OCI-LY7 (cell line): ENCODE measurements at regions not wholly inside any gene's neighbourhood (a gene's known extent, or its start where the extent isn't known, plus 50 kb on each side); places are given as distances from the start of the nearest gene placed in this dataset.

Experiments used
- BruUV-seq: library from RNA; stranded (reverse); fragments of 400-500 nt; replicated peaks from 2 replicates; lab custom pipeline; 2021; lab: Mats Ljungman, UMichigan
- CTCF ChIA-PET: fragments of 300-600 bp; sonication (Branson Sonifier 250); formaldehyde crosslinking; loops from one replicate; lab custom pipeline; 2022; ENCODE audit warnings: antibody characterized with exemption; ENCODE audit not compliant: unreplicated experiment; lab: Charles Lee
- POLR2A ChIA-PET: fragments of 300-600 bp; sonication (Branson Sonifier 250); formaldehyde crosslinking; loops from one replicate; lab custom pipeline; 2022; ENCODE audit warnings: antibody characterized with exemption; lab: Charles Lee
- DNase-seq: peaks from one replicate; pipeline ENCODE4 v3.0.0-alpha.2; 2015; ENCODE audit warnings: low spot score
- H2AFZ ChIP-seq: fragments of 200-600 bp; sonication (generic), shearing (Covaris generic); 2 replicates; pipeline ENCODE4 v1.6.1; 2014; ENCODE audit warnings: mild to moderate bottlenecking, antibody characterized with exemption, low read length, moderate library complexity
- H3K27ac ChIP-seq: fragments of 200-600 bp; sonication (generic); 2 replicates; pipeline ENCODE4 v1.5.1; 2014; ENCODE audit warnings: mixed run types, low read depth, mild to moderate bottlenecking, moderate library complexity, low read length, inconsistent platforms; ENCODE audit not compliant: poor library complexity, severe bottlenecking
- H3K36me3 ChIP-seq: fragments of 200-600 bp; sonication (generic); 2 replicates; pipeline ENCODE4 v1.6.1; 2014; ENCODE audit warnings: mild to moderate bottlenecking, antibody characterized with exemption, low read length, moderate library complexity, mixed read lengths; ENCODE audit not compliant: insufficient read depth
- H3K4me1 ChIP-seq: fragments of 200-600 bp; sonication (generic); 2 replicates; pipeline ENCODE4 v1.5.1; 2014; ENCODE audit warnings: mild to moderate bottlenecking, low read length; ENCODE audit not compliant: insufficient read depth, poor library complexity, severe bottlenecking
- H3K4me2 ChIP-seq: fragments of 200-600 bp; sonication (generic); 2 replicates; pipeline ENCODE4 v1.6.1; 2014; ENCODE audit warnings: mild to moderate bottlenecking, low read length
- H3K4me3 ChIP-seq: fragments of 200-600 bp; sonication (generic); 2 replicates; pipeline ENCODE4 v1.5.1; 2014; ENCODE audit warnings: mild to moderate bottlenecking, low read depth, low read length; ENCODE audit not compliant: poor library complexity, severe bottlenecking
- H3K79me2 ChIP-seq: fragments of 200-600 bp; sonication (generic); 2 replicates; pipeline ENCODE4 v1.6.1; 2016; ENCODE audit warnings: low read depth, mild to moderate bottlenecking, low read length, moderate library complexity, mixed read lengths; ENCODE audit not compliant: insufficient read depth
- H3K9me2 ChIP-seq: fragments of 200-600 bp; sonication (generic); 2 replicates; pipeline ENCODE4 v1.6.1; 2016; ENCODE audit warnings: mild to moderate bottlenecking, low read length, mixed read lengths; ENCODE audit not compliant: insufficient read depth
- H3K9me3 ChIP-seq: fragments of 200-600 bp; sonication (generic); 2 replicates; pipeline ENCODE4 v1.6.1; 2014; ENCODE audit warnings: mild to moderate bottlenecking, mixed run types, low read length, mixed read lengths
- H4K20me1 ChIP-seq: fragments of 200-600 bp; sonication (generic); 2 replicates; pipeline ENCODE4 v1.6.1; 2014; ENCODE audit warnings: mild to moderate bottlenecking, antibody characterized with exemption, low read length, moderate library complexity, mixed read lengths; ENCODE audit not compliant: insufficient read depth
- CTCF ChIP-seq: fragments of 200-600 bp; sonication (generic); conservative IDR thresholded peaks from 2 replicates; pipeline ENCODE4 v1.5.1; 2014; ENCODE audit warnings: mild to moderate bottlenecking, antibody characterized with exemption, low read length, moderate library complexity, mixed read lengths
- EZH2phosphoT487 ChIP-seq: fragments of 200-600 bp; sonication (generic); IDR thresholded peaks from 2 replicates; pipeline ENCODE4 v1.6.1; 2018; ENCODE audit warnings: low read depth, borderline replicate concordance, mild to moderate bottlenecking, mixed run types, antibody characterized with exemption, low read length, moderate library complexity, mixed read lengths
- intact Hi-C: fragments of 100-400 bp; cut with micrococcal nuclease; formaldehyde crosslinking; loops from one replicate; pipeline ENCODE4 v1.10.0; 2022; ENCODE audit not compliant: unreplicated experiment

- Histone ChIP-seq H3K9me2 (no peaks in the 10 kb centered on the region), H3K4me3 (no peak overlapping the region), H3K36me3 (no peaks in the 10 kb centered on the region), H3K79me2 (no peaks in the 10 kb centered on the region), H3K4me2 (no peak overlapping the region), H4K20me1 (no peaks in the 10 kb centered on the region), H3K27ac (no peak overlapping the region), H3K4me1 (no peaks in the 10 kb centered on the region), H3K9me3 (no peaks in the 10 kb centered on the region), H2AFZ (no peak overlapping the region)
- POLR2A ChIA-PET, result no interaction called here
- no peak for DNase-seq
- BruUV-seq, result no TSS peak
- TF ChIP-seq CTCF, result no peak
- no peak for TF ChIP-seq EZH2phosphoT487
- intact Hi-C loops, result no loop called here
- CTCF ChIA-PET, result no interaction called here
These were observed 288.3 kb downstream of the CYP26B1 start for GRCh38 chr2:71859211-71859847.

GRCh38 chr2:71858071-71858470, 289.6 kb downstream of the CYP26B1 start:
- CTCF ChIA-PET, result interaction anchor here (0.6 kb wide), 1 partner anchor 21 kb away, joined by 17 read pairs; no protein-coding TSS in a partner anchor
- Histone ChIP-seq H3K9me2 (no peaks in the 10 kb centered on the region), H3K9me3 (no peaks in the 10 kb centered on the region), H3K36me3 (no peaks in the 10 kb centered on the region), H2AFZ (no peak overlapping the region), H3K4me3 (no peak overlapping the region), H4K20me1 (no peaks in the 10 kb centered on the region), H3K4me1 (no peaks in the 10 kb centered on the region), H3K4me2 (no peak overlapping the region), H3K79me2 (no peaks in the 10 kb centered on the region), H3K27ac (no peak overlapping the region)
- intact Hi-C loops, result no loop called here
- DNase-seq, result no peak
- no TSS peak for BruUV-seq
- TF ChIP-seq EZH2phosphoT487, result no peak
- no peak for TF ChIP-seq CTCF
- POLR2A ChIA-PET, result interaction anchor here (0.7 kb wide), 2 partner anchors 168 to 616 kb away, joined by 4 read pairs; no protein-coding TSS in a partner anchor

GRCh38 chr2:71857636-71858035, 290.0 kb downstream of the CYP26B1 start:
- no peaks in the 10 kb centered on the region for H3K4me1 ChIP-seq
- no peak overlapping the region for H3K27ac ChIP-seq
- TF ChIP-seq CTCF (no peak), EZH2phosphoT487 (no peak)
- no peak for DNase-seq
- H3K4me2 ChIP-seq, result no peak overlapping the region
- H3K9me2 ChIP-seq, result no peaks in the 10 kb centered on the region
- POLR2A ChIA-PET, result interaction anchor here (0.7 kb wide), 2 partner anchors 168 to 616 kb away, joined by 4 read pairs; no protein-coding TSS in a partner anchor
- H3K9me3 ChIP-seq, result no peaks in the 10 kb centered on the region
- no TSS peak for BruUV-seq
- H3K36me3 ChIP-seq, result no peaks in the 10 kb centered on the region
- CTCF ChIA-PET, result interaction anchor here (0.6 kb wide), 1 partner anchor 21 kb away, joined by 17 read pairs; no protein-coding TSS in a partner anchor
- no peak overlapping the region for H3K4me3 ChIP-seq
- H4K20me1 ChIP-seq, result no peaks in the 10 kb centered on the region
- no peak overlapping the region for H2AFZ ChIP-seq
- intact Hi-C loops, result no loop called here
- H3K79me2 ChIP-seq, result no peaks in the 10 kb centered on the region
